Adrenal gland (tissue), 9 donors: ENCODE measurements at regions not wholly inside any gene's neighbourhood (a gene's known extent, or its start where the extent isn't known, plus 50 kb on each side); places are given as distances from the start of the nearest gene placed in this dataset.

Experiments
- DNase-seq, 7 donors: peaks; one replicate each; pipeline ENCODE4 v3.0.0-alpha.2; 2019 to 2020
- H3K27ac ChIP-seq, 5 donors: fragments of 200-600 bp; sonication (generic) in 4 of 5; 1 replicate in 3 of 5; 2 replicates in 2 of 5; pipeline versions ENCODE4 v1.5.1 to v1.8.0; 2016 to 2020; ENCODE audit warnings: mild to moderate bottlenecking in 1 of 5
- H3K27me3 ChIP-seq: fragments of 200-600 bp; 2 replicates; pipeline ENCODE4 v1.8.0; 2021
- H3K36me3 ChIP-seq, 2 donors: fragments of 200-600 bp; replicated peaks in 1 of 2; 1 replicate in 1 of 2; 2 replicates in 1 of 2; pipeline versions ENCODE4 v1.5.1 to v1.8.0; 2018 to 2022
- H3K4me1 ChIP-seq, 2 donors: fragments of 200-600 bp; replicated peaks in 1 of 2; 1 replicate in 1 of 2; 2 replicates in 1 of 2; pipeline versions ENCODE4 v1.5.1 to v1.8.0; 2018 to 2021
- H3K4me3 ChIP-seq, 4 donors: fragments of 200-600 bp; sonication (generic) in 3 of 4; one replicate each; pipeline ENCODE4 v1.5.1; 2016 to 2018
- H3K9me3 ChIP-seq, 3 donors: fragments of 200-600 bp; sonication (generic) in 1 of 3; replicated peaks in 1 of 3; 1 replicate in 2 of 3; 2 replicates in 1 of 3; pipeline versions ENCODE4 v1.5.1 to v1.8.0; 2016 to 2021
- POLR2A ChIP-seq, 2 donors: fragments of 450-650 bp; IDR thresholded peaks; one replicate each; pipeline ENCODE4 v1.6.1; 2017; ENCODE audit warnings: antibody characterized with exemption in 2 of 2, mild to moderate bottlenecking in 2 of 2, moderate library complexity in 1 of 2
- WGBS, 4 donors: extraction: QIAGEN DNeasy Blood & Tissue Kit in 2 of 4; methylation state at CpG; one replicate each; pipeline versions ENCODE4 v1.1.5 to v1.1.7; 2013 to 2017; 5-methylcytosine and 5-hydroxymethylcytosine counted together
- intact Hi-C, 2 donors: fragments of 100-400 bp; cut with DNase I; formaldehyde crosslinking; loops; one replicate each; pipeline versions ENCODE4 v1.14.1 to v1.15.0; 2022 to 2023
- TF ChIP-seq, protein P1 (sequence below), 6 experiments: fragments of 450-650 bp in 4 of 6; fragments of 200-600 bp in 2 of 6; sonication (generic) in 1 of 6; IDR thresholded peaks; 1 replicate in 5 of 6; 2 replicates in 1 of 6; pipeline versions ENCODE4 v1.5.1 to v1.8.0; 2016 to 2021; ENCODE audit warnings: antibody characterized with exemption in 6 of 6, mild to moderate bottlenecking in 2 of 6, moderate library complexity in 1 of 6
- donor health status: healthy with polysubstance abuse.
- donor health status: Bipolar disorder and iron deficiency.
- donor health status: DM: yes; HTN: yes; CAD: no.
- donor health status: DM: no; HTN: no; CAD: no.
- donor health status: DM: no; HTN: no; CAD: no.

DNA sequence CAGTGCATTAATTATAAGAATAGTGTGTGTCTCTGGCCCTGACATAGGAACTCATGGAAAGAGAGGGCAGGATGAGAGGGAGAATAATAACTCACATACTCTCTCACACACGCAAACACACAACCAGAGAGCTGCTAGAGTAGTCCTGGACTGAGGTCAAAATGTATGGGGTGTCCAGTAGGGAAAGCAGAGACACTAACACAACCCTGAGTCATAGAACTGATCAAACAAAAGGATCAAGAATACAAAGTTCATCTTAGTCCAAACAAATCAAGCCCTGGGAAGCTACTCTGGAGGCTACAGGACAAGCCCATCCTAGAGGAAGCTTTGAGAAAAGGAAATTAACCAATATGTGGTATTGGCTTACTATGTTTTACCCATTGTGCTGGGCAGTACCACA, 178.5 kb upstream of the GUCY1A2 start:
- no peaks in the 10 kb centered on the region for H3K36me3 ChIP-seq
- no peaks in the 10 kb centered on the region for H3K4me1 ChIP-seq
- WGBS, 4 donors = 81 to 94% (median 87%) methylated on average over 1 of the region's 1 CpG
- intact Hi-C loops = no loop called here
- H3K4me3 ChIP-seq = no peak overlapping the region
- no peak overlapping the region for H3K27ac ChIP-seq
- no peaks in the 10 kb centered on the region for H3K9me3 ChIP-seq
- no peak for TF ChIP-seq POLR2A (IDR thresholded peaks at IDR 0.05)
- TF ChIP-seq, protein P1, sequence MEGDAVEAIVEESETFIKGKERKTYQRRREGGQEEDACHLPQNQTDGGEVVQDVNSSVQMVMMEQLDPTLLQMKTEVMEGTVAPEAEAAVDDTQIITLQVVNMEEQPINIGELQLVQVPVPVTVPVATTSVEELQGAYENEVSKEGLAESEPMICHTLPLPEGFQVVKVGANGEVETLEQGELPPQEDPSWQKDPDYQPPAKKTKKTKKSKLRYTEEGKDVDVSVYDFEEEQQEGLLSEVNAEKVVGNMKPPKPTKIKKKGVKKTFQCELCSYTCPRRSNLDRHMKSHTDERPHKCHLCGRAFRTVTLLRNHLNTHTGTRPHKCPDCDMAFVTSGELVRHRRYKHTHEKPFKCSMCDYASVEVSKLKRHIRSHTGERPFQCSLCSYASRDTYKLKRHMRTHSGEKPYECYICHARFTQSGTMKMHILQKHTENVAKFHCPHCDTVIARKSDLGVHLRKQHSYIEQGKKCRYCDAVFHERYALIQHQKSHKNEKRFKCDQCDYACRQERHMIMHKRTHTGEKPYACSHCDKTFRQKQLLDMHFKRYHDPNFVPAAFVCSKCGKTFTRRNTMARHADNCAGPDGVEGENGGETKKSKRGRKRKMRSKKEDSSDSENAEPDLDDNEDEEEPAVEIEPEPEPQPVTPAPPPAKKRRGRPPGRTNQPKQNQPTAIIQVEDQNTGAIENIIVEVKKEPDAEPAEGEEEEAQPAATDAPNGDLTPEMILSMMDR (IDR thresholded peaks at IDR 0.05) = no peak
- no peaks in the 10 kb centered on the region for H3K27me3 ChIP-seq
- no peak for DNase-seq

DNA sequence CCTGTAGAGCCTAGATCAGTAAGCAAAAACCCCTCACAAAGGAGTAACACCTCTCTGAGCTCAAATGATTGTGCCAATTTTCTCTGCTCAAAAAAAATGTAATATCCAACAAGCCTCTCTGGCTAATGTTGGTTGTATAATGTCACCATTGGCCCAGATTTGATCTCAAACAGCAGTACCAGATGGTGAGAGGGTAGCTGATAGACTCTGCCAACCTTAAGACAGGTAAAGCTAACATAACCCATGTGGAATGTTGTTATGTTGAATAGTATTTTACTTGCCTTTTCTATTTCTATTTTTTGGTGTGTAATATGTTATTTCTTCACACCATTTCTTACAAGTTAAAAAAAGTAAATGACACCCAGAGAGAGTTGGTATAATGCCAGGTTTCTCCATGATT, 166.7 kb upstream of the GUCY1A2 start:
- TF ChIP-seq POLR2A (IDR thresholded peaks at IDR 0.05) = no peak
- TF ChIP-seq, protein P1 (IDR thresholded peaks at IDR 0.05) = no peak
- DNase-seq = no peak
- Histone ChIP-seq H3K36me3 (no peaks in the 10 kb centered on the region), H3K9me3 (no peaks in the 10 kb centered on the region), H3K4me3 (no peak overlapping the region), H3K27me3 (no peaks in the 10 kb centered on the region), H3K27ac (no peak overlapping the region), H3K4me1 (no peaks in the 10 kb centered on the region)
- intact Hi-C loops = no loop called here

DNA sequence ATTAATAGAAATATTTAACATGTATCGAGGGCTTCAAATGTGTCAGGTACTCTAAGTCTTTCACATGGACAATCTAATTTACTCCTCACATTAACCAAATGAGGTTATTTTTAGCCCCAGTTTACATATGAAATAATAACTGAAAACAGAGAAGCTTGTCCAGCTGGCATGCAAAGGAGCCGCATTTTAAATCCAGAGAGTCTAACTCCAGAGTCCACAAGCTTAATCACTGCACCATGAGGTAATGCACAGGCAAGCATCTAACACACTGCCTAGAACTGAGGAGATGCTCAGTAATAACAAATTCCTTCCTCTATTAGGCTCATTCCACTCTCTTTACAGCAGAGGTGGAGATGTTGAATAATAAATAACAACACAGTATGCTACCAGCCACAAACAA, 165.7 kb upstream of the GUCY1A2 start:
- Histone ChIP-seq H3K4me3 (no peak overlapping the region), H3K27me3 (no peaks in the 10 kb centered on the region), H3K4me1 (no peaks in the 10 kb centered on the region), H3K36me3 (no peaks in the 10 kb centered on the region), H3K27ac (no peak overlapping the region), H3K9me3 (no peaks in the 10 kb centered on the region)
- TF ChIP-seq, protein P1 (IDR thresholded peaks at IDR 0.05) = no peak
- no peak for TF ChIP-seq POLR2A (IDR thresholded peaks at IDR 0.05)
- 81 to 85% (median 84%) methylated on average over 2 of the region's 2 CpGs for WGBS, 4 donors
- DNase-seq = no peak
- intact Hi-C loops = no loop called here

DNA sequence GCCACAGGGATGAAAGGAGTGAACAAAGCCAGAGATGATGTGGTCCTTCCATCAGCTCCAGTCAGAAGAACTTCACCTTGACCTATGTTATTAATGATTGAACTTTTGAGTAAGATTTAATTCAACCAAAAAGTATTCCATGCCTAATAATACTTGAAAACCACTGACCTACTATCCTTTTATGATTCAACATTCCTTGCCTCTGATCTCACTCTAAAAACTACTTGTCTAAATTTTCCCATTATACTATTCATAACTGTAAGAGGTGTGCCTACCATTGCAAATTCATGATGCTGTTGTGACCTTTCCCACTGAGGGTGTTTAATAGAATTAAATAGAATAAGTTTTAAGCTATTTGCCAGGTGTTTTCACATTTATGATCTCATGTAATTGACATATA, 164.7 kb upstream of the GUCY1A2 start:
- DNase-seq = no peak
- Histone ChIP-seq H3K4me1 (no peaks in the 10 kb centered on the region), H3K4me3 (no peak overlapping the region), H3K9me3 (no peaks in the 10 kb centered on the region), H3K27ac (no peak overlapping the region), H3K36me3 (no peaks in the 10 kb centered on the region), H3K27me3 (no peaks in the 10 kb centered on the region)
- intact Hi-C loops = no loop called here
- TF ChIP-seq POLR2A (IDR thresholded peaks at IDR 0.05) = no peak
- TF ChIP-seq, protein P1 (IDR thresholded peaks at IDR 0.05) = no peak
